GM18909 (cell line): ENCODE measurements at regions not wholly inside any gene's neighbourhood (a gene's known extent, or its start where the extent isn't known, plus 50 kb on each side); places are given as distances from the start of the nearest gene placed in this dataset.

Source experiments
- ATAC-seq: cut with Tn5 transposase; IDR thresholded peaks from one replicate; pipeline ENCODE4 v1.9.1; 2021; ENCODE audit warnings: mild to moderate bottlenecking; ENCODE audit not compliant: unreplicated experiment, poor library complexity

- no peak for ATAC-seq
Measured at GRCh38 chr7:21077602-21078001, 290.9 kb upstream of the SP8 start.

- no peak for ATAC-seq
Measured at GRCh38 chr7:21084286-21084685, 297.6 kb upstream of the SP8 start.

GRCh38 chr7:21086688-21087087 lies 300.0 kb upstream of the SP8 start:
- no peak for ATAC-seq

GRCh38 chr7:21089653-21090052 lies 303.0 kb upstream of the SP8 start:
- ATAC-seq, result no peak

GRCh38 chr7:21092766-21093702 lies 306.3 kb upstream of the SP8 start:
- ATAC-seq, result no peak

- no peak for ATAC-seq
Measured at GRCh38 chr7:21094589-21094988, 307.9 kb upstream of the SP8 start.

GRCh38 chr7:21099432-21099831 lies 312.7 kb upstream of the SP8 start:
- peak; percentile 61 for ATAC-seq

- ATAC-seq, result no peak
Measured at GRCh38 chr7:21099955-21100354, 313.3 kb upstream of the SP8 start.

- no peak for ATAC-seq
Measured at GRCh38 chr7:21101541-21101940, 314.9 kb upstream of the SP8 start.

- no peak for ATAC-seq
Measured at GRCh38 chr7:21103426-21104123, 316.9 kb upstream of the SP8 start.

- no peak for ATAC-seq
Measured at GRCh38 chr7:21104124-21104500, 317.4 kb upstream of the SP8 start.

- no peak for ATAC-seq
Measured at GRCh38 chr7:21106296-21106732, 319.6 kb upstream of the SP8 start.

GRCh38 chr7:21107101-21107500 lies 320.4 kb upstream of the SP8 start:
- ATAC-seq, result no peak

- no peak for ATAC-seq
Measured at GRCh38 chr7:21108182-21108581, 319.7 kb upstream of the SP4 start.

GRCh38 chr7:21113609-21114415 lies 314.1 kb upstream of the SP4 start:
- no peak for ATAC-seq

- no peak for ATAC-seq
Measured at GRCh38 chr7:21123586-21123985, 304.3 kb upstream of the SP4 start.

GRCh38 chr7:21125297-21125696 lies 302.6 kb upstream of the SP4 start:
- ATAC-seq, result no peak

GRCh38 chr7:21128062-21128817 lies 299.6 kb upstream of the SP4 start:
- no peak for ATAC-seq

GRCh38 chr7:21131897-21132296 lies 296.0 kb upstream of the SP4 start:
- no peak for ATAC-seq

GRCh38 chr7:21134631-21135030 lies 293.3 kb upstream of the SP4 start:
- no peak for ATAC-seq
